D721Med (cell line): ENCODE measurements at regions not wholly inside any gene's neighbourhood (a gene's known extent, or its start where the extent isn't known, plus 50 kb on each side); places are given as distances from the start of the nearest gene placed in this dataset.

Source experiments
- DNase-seq: peaks from one replicate; pipeline ENCODE4 v3.0.0; 2011; ENCODE audit warnings: low spot score; ENCODE audit not compliant: insufficient read length
- FAIRE-seq: peaks from 2 replicates; lab custom pipeline; 2011; peaks lifted over from hg19 to GRCh38; lab: Jason Lieb, UNC
- TF ChIP-seq, protein P1 (sequence below): IDR thresholded peaks from 2 replicates; pipeline ENCODE4 v1.5.1; 2012; ENCODE audit warnings: mild to moderate bottlenecking, control low read depth; ENCODE audit not compliant: insufficient read depth; ENCODE audit errors: missing control alignments

DNA sequence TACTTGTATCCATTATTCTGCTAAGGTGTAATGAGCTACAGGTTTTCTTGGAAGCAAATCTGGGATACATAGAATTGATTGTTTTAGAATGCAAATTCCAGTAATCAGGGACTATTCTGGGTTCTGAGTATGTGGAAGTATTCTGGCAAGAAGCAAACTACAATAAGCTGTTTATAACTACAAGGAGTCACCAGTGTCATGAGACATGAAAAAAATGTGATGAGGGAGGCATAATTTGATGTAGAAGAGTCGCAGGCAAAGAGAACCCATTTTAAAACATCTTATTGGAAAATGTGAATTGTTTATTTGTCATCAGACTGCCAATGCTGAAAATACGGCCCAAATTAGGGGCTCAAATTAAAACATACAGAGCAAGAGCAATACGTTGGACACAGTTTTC is 321.8 kb upstream of the E2F7 start:
- DNase-seq = no peak
- TF ChIP-seq, protein P1, sequence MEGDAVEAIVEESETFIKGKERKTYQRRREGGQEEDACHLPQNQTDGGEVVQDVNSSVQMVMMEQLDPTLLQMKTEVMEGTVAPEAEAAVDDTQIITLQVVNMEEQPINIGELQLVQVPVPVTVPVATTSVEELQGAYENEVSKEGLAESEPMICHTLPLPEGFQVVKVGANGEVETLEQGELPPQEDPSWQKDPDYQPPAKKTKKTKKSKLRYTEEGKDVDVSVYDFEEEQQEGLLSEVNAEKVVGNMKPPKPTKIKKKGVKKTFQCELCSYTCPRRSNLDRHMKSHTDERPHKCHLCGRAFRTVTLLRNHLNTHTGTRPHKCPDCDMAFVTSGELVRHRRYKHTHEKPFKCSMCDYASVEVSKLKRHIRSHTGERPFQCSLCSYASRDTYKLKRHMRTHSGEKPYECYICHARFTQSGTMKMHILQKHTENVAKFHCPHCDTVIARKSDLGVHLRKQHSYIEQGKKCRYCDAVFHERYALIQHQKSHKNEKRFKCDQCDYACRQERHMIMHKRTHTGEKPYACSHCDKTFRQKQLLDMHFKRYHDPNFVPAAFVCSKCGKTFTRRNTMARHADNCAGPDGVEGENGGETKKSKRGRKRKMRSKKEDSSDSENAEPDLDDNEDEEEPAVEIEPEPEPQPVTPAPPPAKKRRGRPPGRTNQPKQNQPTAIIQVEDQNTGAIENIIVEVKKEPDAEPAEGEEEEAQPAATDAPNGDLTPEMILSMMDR = no peak
- no peak for FAIRE-seq

DNA sequence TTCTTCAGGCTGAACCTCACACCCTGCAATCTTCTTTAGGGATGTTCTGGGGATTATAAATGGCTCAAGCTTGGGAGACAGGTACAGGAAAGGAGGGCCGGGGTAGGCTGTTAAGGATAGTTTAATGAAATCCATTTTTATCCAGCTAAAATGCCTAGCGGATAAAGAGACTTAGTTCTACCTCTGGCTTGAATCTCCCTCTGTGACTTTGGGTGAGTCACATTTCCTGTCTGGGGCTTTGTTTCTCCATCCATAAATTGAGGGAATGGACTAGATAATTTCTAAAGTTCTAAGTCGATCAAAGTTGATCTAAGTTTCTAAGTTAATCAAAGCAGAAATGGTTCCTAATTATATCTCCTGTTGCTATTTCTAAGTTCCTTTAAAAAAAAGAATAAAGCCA is 319.6 kb upstream of the E2F7 start:
- TF ChIP-seq, protein P1 = no peak
- DNase-seq (no peak), FAIRE-seq (no peak)

DNA sequence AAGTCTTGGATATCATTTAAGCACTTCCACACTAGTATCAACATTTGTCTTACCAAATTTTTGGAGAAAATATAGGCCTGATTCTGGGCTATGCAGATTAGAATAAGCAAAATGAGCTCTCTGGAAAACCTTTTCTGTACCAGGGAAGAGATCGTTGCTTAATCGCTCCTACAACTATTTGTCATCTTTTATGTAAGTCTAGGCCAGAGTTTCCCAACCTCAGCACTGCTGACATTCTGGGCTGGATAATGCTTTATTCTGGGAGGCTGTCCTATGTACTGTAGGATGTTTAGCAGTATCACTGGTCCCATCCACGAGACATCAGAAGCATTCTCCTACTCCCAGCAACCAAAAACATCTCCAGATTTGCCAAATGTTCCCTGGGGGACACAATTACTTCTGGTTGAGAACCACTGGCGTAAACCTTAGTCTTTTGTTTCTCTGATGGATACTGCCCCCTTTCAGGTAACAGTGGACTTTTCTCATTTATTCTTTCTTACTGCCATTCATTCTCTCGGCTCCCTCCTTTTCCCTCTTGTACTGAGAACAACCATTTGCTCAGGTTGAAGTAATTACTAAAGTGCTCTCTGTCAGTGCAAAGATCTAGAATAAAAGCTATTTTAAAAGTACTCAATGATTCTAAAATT is 316.9 kb upstream of the E2F7 start:
- DNase-seq (no peak), FAIRE-seq (no peak)
- TF ChIP-seq, protein P1 = no peak

DNA sequence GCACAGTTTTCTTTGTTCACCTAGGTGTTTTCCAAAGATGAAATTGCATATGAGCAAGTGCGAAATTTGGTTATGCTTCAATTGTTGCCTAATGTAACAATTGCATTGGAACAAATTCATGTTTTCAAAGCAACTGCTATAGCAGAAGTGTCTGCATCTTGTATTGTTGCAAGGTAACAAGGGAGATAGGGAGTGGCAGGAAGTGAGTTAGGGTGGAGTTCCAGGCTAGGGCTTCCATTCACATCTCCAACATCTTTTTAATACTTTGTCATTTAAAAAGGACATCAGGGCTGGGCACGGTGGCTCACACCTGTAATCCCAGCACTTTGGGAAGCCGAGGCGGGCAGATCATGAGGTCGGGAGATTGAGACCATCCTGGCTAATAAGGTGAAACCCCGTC is 312.3 kb upstream of the E2F7 start:
- FAIRE-seq = no peak
- DNase-seq = no peak
- TF ChIP-seq, protein P1 = no peak

DNA sequence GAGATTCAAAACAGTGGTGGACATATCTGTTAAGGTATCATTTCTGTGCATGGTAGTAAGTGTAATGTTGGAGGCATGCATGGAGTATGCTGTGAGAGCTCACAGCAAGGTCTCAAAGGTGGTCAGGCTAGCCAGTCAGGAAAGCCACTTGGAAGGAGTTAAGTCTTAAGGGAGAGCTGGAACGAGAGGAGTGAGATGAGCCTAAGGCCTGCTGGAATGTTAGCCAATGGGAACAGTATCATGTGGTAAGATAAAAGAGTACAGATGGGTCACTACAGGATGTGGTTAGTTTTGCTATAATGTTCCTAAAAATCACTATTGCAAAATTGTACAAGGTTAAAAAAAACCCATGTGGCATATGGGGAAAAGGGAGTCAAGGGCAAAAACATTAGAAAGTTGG is 311.7 kb upstream of the E2F7 start:
- DNase-seq = no peak
- FAIRE-seq = no peak
- TF ChIP-seq, protein P1 = no peak

DNA sequence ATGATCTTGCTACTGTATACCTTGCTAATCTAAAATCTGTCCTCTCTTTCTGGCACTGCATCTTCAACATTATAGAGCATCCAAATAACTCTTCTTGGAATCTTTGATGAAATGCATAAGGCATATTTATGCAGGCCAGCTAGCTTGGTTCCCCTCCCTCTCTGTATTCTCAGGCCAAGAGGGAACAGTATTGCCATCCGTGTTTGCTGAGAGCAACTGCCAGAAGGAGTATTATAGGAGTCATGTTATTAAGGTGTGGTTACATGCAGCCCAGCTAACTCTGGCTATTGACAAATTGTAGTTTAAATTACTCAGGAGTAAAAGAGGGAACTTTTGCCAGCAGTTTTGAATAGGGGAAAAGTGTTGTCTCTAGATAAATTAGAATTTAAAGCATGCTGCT is 309.3 kb upstream of the E2F7 start:
- TF ChIP-seq, protein P1 = no peak
- no peak for FAIRE-seq

DNA sequence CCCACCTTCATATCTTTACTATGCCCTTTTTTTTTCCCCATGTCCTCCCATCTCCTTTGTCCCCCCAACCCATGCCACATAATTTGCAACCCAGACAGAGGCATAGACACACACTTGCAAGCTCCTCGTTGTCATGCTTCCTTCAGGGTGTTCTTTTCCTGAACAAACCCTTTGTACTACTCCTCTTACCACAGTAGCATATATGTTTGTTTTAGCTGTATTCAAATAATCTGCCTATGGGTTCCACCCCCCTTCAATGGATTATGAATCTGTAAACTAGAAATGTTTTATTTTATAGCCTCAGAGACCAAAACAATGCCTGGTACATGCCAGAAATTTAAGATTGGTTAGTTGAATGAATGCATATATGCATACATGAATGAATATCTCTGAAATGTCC is 307.1 kb upstream of the E2F7 start:
- FAIRE-seq (no peak), DNase-seq (no peak)
- TF ChIP-seq, protein P1 = no peak

More for the DNA sequence above, 309.3 kb upstream of the E2F7 start:
- DNase-seq = no peak
